Tibial artery (tissue), 4 donors: ENCODE measurements at regions not wholly inside any gene's neighbourhood (a gene's known extent, or its start where the extent isn't known, plus 50 kb on each side); places are given as distances from the start of the nearest gene placed in this dataset.

Experiments used
- DNase-seq, 2 donors: peaks; one replicate each; pipeline ENCODE4 v3.0.0-alpha.2; 2019
- H3K27ac ChIP-seq, 2 donors: fragments of 200-600 bp; sonication (generic) in 1 of 2; 1 replicate in 1 of 2; 2 replicates in 1 of 2; pipeline ENCODE4 v1.5.1; 2018 to 2019; ENCODE audit warnings: mild to moderate bottlenecking in 1 of 2
- H3K27me3 ChIP-seq, 2 donors: fragments of 200-600 bp; sonication (generic) in 1 of 2; one replicate each; pipeline versions ENCODE4 v1.5.1 to v1.6.0; 2016 to 2019
- H3K36me3 ChIP-seq, 3 donors: fragments of 200-600 bp; sonication (generic) in 2 of 3; one replicate each; pipeline ENCODE4 v1.5.1; 2016 to 2019; ENCODE audit warnings: mild to moderate bottlenecking in 2 of 3
- H3K4me1 ChIP-seq, 4 donors: fragments of 200-600 bp; sonication (generic) in 2 of 4; 1 replicate in 3 of 4; 2 replicates in 1 of 4; pipeline ENCODE4 v1.5.1; 2016 to 2019
- H3K4me3 ChIP-seq, 2 donors: fragments of 200-600 bp; sonication (generic) in 1 of 2; 1 replicate in 1 of 2; 2 replicates in 1 of 2; pipeline ENCODE4 v1.5.1; 2018 to 2019; ENCODE audit warnings: mild to moderate bottlenecking in 2 of 2
- H3K9me3 ChIP-seq, 3 donors: fragments of 200-600 bp; sonication (generic) in 1 of 3; one replicate each; pipeline ENCODE4 v1.5.1; 2016 to 2019
- CTCF ChIP-seq, 2 experiments: fragments of 200-600 bp in 1 of 2; fragments of 450-650 bp in 1 of 2; IDR thresholded peaks; one replicate each; pipeline ENCODE4 v1.5.1; 2017 to 2019; ENCODE audit warnings: antibody characterized with exemption in 2 of 2, mild to moderate bottlenecking in 1 of 2, moderate library complexity in 1 of 2
- intact Hi-C: fragments of 100-400 bp; cut with DNase I; formaldehyde crosslinking; loops from one replicate; pipeline ENCODE4 v1.15.0; 2023; ENCODE audit warnings: low total_unique reads

- Histone ChIP-seq H3K9me3 (peaks cover 0 to 3% (median 0%) of the 10 kb centered on the region in 3 donors), H3K4me3 (no peak overlapping the region), H3K4me1 (no peaks in the 10 kb centered on the region), H3K36me3 (no peaks in the 10 kb centered on the region), H3K27me3 (no peaks in the 10 kb centered on the region), H3K27ac (no peak overlapping the region)
- no peak for DNase-seq
- no peak for TF ChIP-seq CTCF (IDR thresholded peaks at IDR 0.05)
- intact Hi-C loops = no loop called here
These were observed 157.8 kb downstream of the HS3ST3B1 start for GRCh38 chr17:14458724-14459123.

GRCh38 chr17:14454746-14455145 lies 153.9 kb downstream of the HS3ST3B1 start:
- no peak for TF ChIP-seq CTCF (IDR thresholded peaks at IDR 0.05)
- no peaks in the 10 kb centered on the region for H3K36me3 ChIP-seq
- peaks cover 0 to 3% (median 0%) of the 10 kb centered on the region in 3 donors for H3K9me3 ChIP-seq
- no peak overlapping the region for H3K27ac ChIP-seq
- no peak overlapping the region for H3K4me3 ChIP-seq
- H3K27me3 ChIP-seq = no peaks in the 10 kb centered on the region
- DNase-seq = no peak
- no peaks in the 10 kb centered on the region for H3K4me1 ChIP-seq
- intact Hi-C loops = no loop called here

GRCh38 chr17:14452856-14453255 lies 152.0 kb downstream of the HS3ST3B1 start:
- Histone ChIP-seq H3K36me3 (no peaks in the 10 kb centered on the region), H3K27me3 (no peaks in the 10 kb centered on the region), H3K4me3 (no peak overlapping the region), H3K4me1 (no peaks in the 10 kb centered on the region), H3K27ac (no peak overlapping the region), H3K9me3 (peaks cover 0 to 3% (median 0%) of the 10 kb centered on the region in 3 donors)
- intact Hi-C loops = no loop called here
- no peak for DNase-seq
- TF ChIP-seq CTCF (IDR thresholded peaks at IDR 0.05) = no peak

- intact Hi-C loops = no loop called here
These were observed 150.9 kb downstream of the HS3ST3B1 start for GRCh38 chr17:14451729-14452191.

GRCh38 chr17:14448818-14449217 lies 147.9 kb downstream of the HS3ST3B1 start:
- intact Hi-C loops = no loop called here
- Histone ChIP-seq H3K4me1 (no peaks in the 10 kb centered on the region), H3K9me3 (no peaks in the 10 kb centered on the region), H3K4me3 (no peak overlapping the region), H3K27me3 (no peaks in the 10 kb centered on the region), H3K36me3 (no peaks in the 10 kb centered on the region), H3K27ac (no peak overlapping the region)
- TF ChIP-seq CTCF (IDR thresholded peaks at IDR 0.05) = no peak
- no peak for DNase-seq

More at GRCh38 chr17:14451729-14452191, 150.9 kb downstream of the HS3ST3B1 start:
- Histone ChIP-seq H3K4me3 (no peak overlapping the region), H3K27me3 (no peaks in the 10 kb centered on the region), H3K4me1 (no peaks in the 10 kb centered on the region), H3K27ac (no peak overlapping the region), H3K36me3 (no peaks in the 10 kb centered on the region), H3K9me3 (peaks cover 0 to 3% (median 0%) of the 10 kb centered on the region in 3 donors)
- TF ChIP-seq CTCF (IDR thresholded peaks at IDR 0.05) = no peak
- no peak for DNase-seq

GRCh38 chr17:14446825-14447224 lies 145.9 kb downstream of the HS3ST3B1 start:
- H3K27me3 ChIP-seq = no peaks in the 10 kb centered on the region
- no peaks in the 10 kb centered on the region for H3K4me1 ChIP-seq
- no peak for TF ChIP-seq CTCF (IDR thresholded peaks at IDR 0.05)
- H3K4me3 ChIP-seq = no peak overlapping the region
- H3K27ac ChIP-seq = no peak overlapping the region
- intact Hi-C loops = no loop called here
- no peaks in the 10 kb centered on the region for H3K9me3 ChIP-seq
- no peaks in the 10 kb centered on the region for H3K36me3 ChIP-seq
- DNase-seq = no peak
